ENCODE measurements at regions not wholly inside any gene's neighbourhood (a gene's known extent, or its start where the extent isn't known, plus 50 kb on each side); places are given as distances from the start of the nearest gene placed in this dataset.

DNA sequence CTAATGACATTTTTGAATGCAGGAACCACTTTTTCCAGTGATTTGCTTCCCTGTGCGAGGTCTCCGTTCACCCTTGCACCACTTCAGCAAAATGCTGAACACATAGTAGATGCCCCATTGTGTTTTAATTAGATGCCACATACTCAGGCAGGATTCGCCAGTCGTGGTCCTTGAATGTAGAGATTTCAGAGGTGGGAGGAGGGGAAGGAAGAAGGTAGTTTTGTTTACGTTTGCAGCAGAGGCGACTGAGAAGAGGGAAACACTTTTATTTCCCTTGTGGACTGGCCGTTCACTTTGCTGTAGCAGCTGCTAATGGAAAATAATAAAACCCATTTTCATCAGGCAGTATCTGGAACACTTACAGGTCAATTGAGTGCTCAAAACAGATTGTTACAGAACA lies 262.8 kb upstream of the TBL1XR1 start:
- H3K4ac ChIP-seq (replicated peaks; ENCODE audit: insufficient read length, low read depth, low read length) = no peak overlapping the region
- H2BK120ac ChIP-seq (replicated peaks; ENCODE audit: low read depth, low read length) = no peak overlapping the region
- POLR2A ChIA-PET (ENCODE audit: partially characterized antibody) = no interaction called here
- H2BK12ac ChIP-seq (ENCODE audit: low read depth, low read length) = no peak overlapping the region
- H2BK5ac ChIP-seq (ENCODE audit: low read depth, low read length) = peak overlapping the region; percentile 8; the same call in 1 of the 2 replicates
- no peak for DNase-seq (ENCODE audit: low read depth in 1 of 2, low spot score in 2 of 2)
- no peaks in the 10 kb centered on the region for H3K79me2 ChIP-seq (ENCODE audit: control insufficient read depth in 1 of 2, insufficient read depth in 2 of 2, low read length in 2 of 2)
- H3K14ac ChIP-seq (ENCODE audit: insufficient read length) = no peak overlapping the region
- peaks cover 0 to 12% (median 3%) of the 10 kb centered on the region in 4 experiments; a peak in 4 of 7 replicates for H3K4me1 ChIP-seq (replicated peaks in 1 of 4; ENCODE audit: control insufficient read depth in 3 of 4, insufficient read depth in 4 of 4, low read length in 3 of 4)
- H4K5ac ChIP-seq (ENCODE audit: insufficient read length, low read depth, low read length) = no peak overlapping the region
- no peaks in the 10 kb centered on the region for H4K20me1 ChIP-seq (replicated peaks in 1 of 2; ENCODE audit: control insufficient read depth in 1 of 2, insufficient read depth in 2 of 2, low read length in 2 of 2)
- no peak for FAIRE-seq
- H3K9me3 ChIP-seq (ENCODE audit: insufficient read depth in 2 of 2, low read depth in 1 of 2, low read length in 1 of 2) = no peaks in the 10 kb centered on the region
- H2BK20ac ChIP-seq (ENCODE audit: low read length) = no peak overlapping the region
- H3K27me3 ChIP-seq (replicated peaks in 1 of 4; ENCODE audit: control insufficient read depth in 3 of 4, extremely low read depth in 1 of 4, insufficient read depth in 3 of 4, low read length in 3 of 4) = no peaks in the 10 kb centered on the region
- no peak overlapping the region for H4K8ac ChIP-seq (ENCODE audit: extremely low read depth, insufficient read depth, low read length)
- peak overlapping the region; percentile 68 for H2AFZ ChIP-seq (ENCODE audit: low read length)
- H3K4me2 ChIP-seq (ENCODE audit: insufficient read depth in 1 of 2, low read depth in 2 of 2, low read length in 2 of 2) = peak overlapping the region; percentile 32 to 34; a peak in 3 of 4 replicates
- no peak overlapping the region for H3K27ac ChIP-seq (ENCODE audit: low read depth, low read length)
- WGBS, 2 experiments (ENCODE audit: extremely low coverage in 1 of 2, insufficient coverage in 1 of 2, insufficient read length in 1 of 2, insufficient replicate concordance in 2 of 2, low coverage in 1 of 2, low lambda C conversion rate in 2 of 2, missing lambda C conversion rate in 1 of 2) = 45% methylated on average over 7 of the region's 7 CpGs; no CpG with 5 or more reads in 1 of the 2 experiments
- no peak overlapping the region for H3K56ac ChIP-seq (replicated peaks; ENCODE audit: insufficient read length, low read depth, low read length)
- H3K9ac ChIP-seq (replicated peaks in 1 of 4; ENCODE audit: extremely low read depth in 1 of 4, low read depth in 3 of 4, low read length in 3 of 4) = no peak overlapping the region
- peaks cover 1% of the 10 kb centered on the region for H3K23me2 ChIP-seq (ENCODE audit: low read depth, low read length)
- no peak overlapping the region for H3K23ac ChIP-seq (ENCODE audit: insufficient read length)
- H2AK5ac ChIP-seq (ENCODE audit: low read depth, low read length) = no peak overlapping the region
- H3K18ac ChIP-seq (ENCODE audit: extremely low read depth, low read length) = no peak overlapping the region; the same call in 1 of the 2 replicates
- peak overlapping the region in 1 of 4 experiments; percentile 18; a peak in 1 of 8 replicates for H3K4me3 ChIP-seq (ENCODE audit: extremely low read depth in 1 of 4, insufficient read depth in 2 of 4, low read depth in 3 of 4, low read length in 4 of 4)
- CTCF ChIA-PET (ENCODE audit: partially characterized antibody) = no interaction called here
- no peak overlapping the region for H2BK15ac ChIP-seq (ENCODE audit: low read length)
- H3K79me1 ChIP-seq (ENCODE audit: low read depth, low read length) = no peaks in the 10 kb centered on the region
- H3K36me3 ChIP-seq (ENCODE audit: control insufficient read depth in 2 of 4, insufficient read depth in 4 of 4, low read length in 3 of 4) = no peaks in the 10 kb centered on the region
- no peak overlapping the region for H4K91ac ChIP-seq (replicated peaks; ENCODE audit: insufficient read length, low read length)
- TF ChIP-seq RFX5 (IDR thresholded peaks at IDR 0.05; ENCODE audit: borderline replicate concordance, low read depth, low read length) = no peak
- TF ChIP-seq ZNF274 (IDR thresholded peaks at IDR 0.05; ENCODE audit: borderline replicate concordance, extremely low read depth, low read length) = no peak
- no peak for TF ChIP-seq MAFK (IDR thresholded peaks at IDR 0.05; ENCODE audit: low read depth, low read length)
- TF ChIP-seq, protein P1, sequence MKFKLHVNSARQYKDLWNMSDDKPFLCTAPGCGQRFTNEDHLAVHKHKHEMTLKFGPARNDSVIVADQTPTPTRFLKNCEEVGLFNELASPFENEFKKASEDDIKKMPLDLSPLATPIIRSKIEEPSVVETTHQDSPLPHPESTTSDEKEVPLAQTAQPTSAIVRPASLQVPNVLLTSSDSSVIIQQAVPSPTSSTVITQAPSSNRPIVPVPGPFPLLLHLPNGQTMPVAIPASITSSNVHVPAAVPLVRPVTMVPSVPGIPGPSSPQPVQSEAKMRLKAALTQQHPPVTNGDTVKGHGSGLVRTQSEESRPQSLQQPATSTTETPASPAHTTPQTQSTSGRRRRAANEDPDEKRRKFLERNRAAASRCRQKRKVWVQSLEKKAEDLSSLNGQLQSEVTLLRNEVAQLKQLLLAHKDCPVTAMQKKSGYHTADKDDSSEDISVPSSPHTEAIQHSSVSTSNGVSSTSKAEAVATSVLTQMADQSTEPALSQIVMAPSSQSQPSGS (IDR thresholded peaks at IDR 0.05; ENCODE audit: low read length) = no peak
- no peak for TF ChIP-seq SRF (IDR thresholded peaks at IDR 0.05; ENCODE audit: low read depth, low read length)
- TF ChIP-seq, protein P2, sequence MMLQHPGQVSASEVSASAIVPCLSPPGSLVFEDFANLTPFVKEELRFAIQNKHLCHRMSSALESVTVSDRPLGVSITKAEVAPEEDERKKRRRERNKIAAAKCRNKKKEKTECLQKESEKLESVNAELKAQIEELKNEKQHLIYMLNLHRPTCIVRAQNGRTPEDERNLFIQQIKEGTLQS (IDR thresholded peaks at IDR 0.05; ENCODE audit: insufficient read depth, low read depth, low read length) = no peak
- TF ChIP-seq TEAD4 (IDR thresholded peaks at IDR 0.05; ENCODE audit: low read depth, low read length) = no peak
- no peak for TF ChIP-seq RBBP5 (IDR thresholded peaks at IDR 0.05; ENCODE audit: borderline replicate concordance, low read depth, low read length)
- TF ChIP-seq TCF12 (IDR thresholded peaks at IDR 0.05; ENCODE audit: low read depth, low read length) = no peak
- TF ChIP-seq BACH1 (IDR thresholded peaks at IDR 0.05; ENCODE audit: low read length) = no peak
- no peak for TF ChIP-seq POLR2A (IDR thresholded peaks at IDR 0.05; ENCODE audit: control extremely low read depth in 1 of 2, low read depth in 2 of 2, low read length in 2 of 2)
- no peak for TF ChIP-seq SP4 (IDR thresholded peaks at IDR 0.05; ENCODE audit: low read length)
- no peak for TF ChIP-seq TAF1 (IDR thresholded peaks at IDR 0.05; ENCODE audit: low read depth, low read length)
- no peak for TF ChIP-seq SP2 (IDR thresholded peaks at IDR 0.05; ENCODE audit: low read length)
